Transverse colon (tissue), 4 donors: ENCODE measurements at regions not wholly inside any gene's neighbourhood (a gene's known extent, or its start where the extent isn't known, plus 50 kb on each side); places are given as distances from the start of the nearest gene placed in this dataset.

Experiments used
- POLR2AphosphoS5 ChIP-seq, 3 donors: sonication (generic); formaldehyde crosslinking; IDR thresholded peaks; one replicate each; pipeline ENCODE4 v1.6.1; 2016; ENCODE audit warnings: antibody characterized with exemption in 3 of 3
- TF ChIP-seq, protein P1 (sequence below), 5 experiments: fragments of 200-600 bp in 3 of 5; fragments of 450-650 bp in 2 of 5; sonication (generic) in 3 of 5; IDR thresholded peaks; 1 replicate in 2 of 5; 2 replicates in 3 of 5; pipeline ENCODE4 v1.5.1; 2016 to 2017; ENCODE audit warnings: antibody characterized with exemption in 5 of 5, inconsistent platforms in 3 of 5, mild to moderate bottlenecking in 2 of 5, moderate library complexity in 1 of 5

DNA sequence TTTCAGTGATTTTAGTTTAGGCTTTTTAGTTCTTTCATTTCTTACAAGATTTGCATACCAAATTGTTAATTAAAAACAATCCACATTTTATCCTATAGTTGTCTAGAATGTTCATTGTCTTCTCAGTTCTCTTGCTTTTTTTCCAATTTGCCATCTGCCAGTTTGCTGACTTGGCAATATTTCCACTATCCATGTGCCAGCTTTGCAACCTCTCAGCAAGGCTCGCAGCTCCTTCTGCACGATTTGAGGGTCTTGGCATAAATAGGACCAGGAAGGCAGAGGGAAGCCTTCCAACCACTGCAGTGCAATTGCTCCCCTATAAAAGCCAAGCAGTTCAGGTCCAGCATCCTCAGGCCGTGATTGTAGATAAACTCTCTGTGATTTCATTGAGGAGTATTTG, 306.8 kb upstream of the FMN2 start:
- TF ChIP-seq, protein P1, sequence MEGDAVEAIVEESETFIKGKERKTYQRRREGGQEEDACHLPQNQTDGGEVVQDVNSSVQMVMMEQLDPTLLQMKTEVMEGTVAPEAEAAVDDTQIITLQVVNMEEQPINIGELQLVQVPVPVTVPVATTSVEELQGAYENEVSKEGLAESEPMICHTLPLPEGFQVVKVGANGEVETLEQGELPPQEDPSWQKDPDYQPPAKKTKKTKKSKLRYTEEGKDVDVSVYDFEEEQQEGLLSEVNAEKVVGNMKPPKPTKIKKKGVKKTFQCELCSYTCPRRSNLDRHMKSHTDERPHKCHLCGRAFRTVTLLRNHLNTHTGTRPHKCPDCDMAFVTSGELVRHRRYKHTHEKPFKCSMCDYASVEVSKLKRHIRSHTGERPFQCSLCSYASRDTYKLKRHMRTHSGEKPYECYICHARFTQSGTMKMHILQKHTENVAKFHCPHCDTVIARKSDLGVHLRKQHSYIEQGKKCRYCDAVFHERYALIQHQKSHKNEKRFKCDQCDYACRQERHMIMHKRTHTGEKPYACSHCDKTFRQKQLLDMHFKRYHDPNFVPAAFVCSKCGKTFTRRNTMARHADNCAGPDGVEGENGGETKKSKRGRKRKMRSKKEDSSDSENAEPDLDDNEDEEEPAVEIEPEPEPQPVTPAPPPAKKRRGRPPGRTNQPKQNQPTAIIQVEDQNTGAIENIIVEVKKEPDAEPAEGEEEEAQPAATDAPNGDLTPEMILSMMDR (IDR thresholded peaks at IDR 0.05): no peak
- TF ChIP-seq POLR2AphosphoS5 (IDR thresholded peaks at IDR 0.05): no peak
